LNCaP clone FGC (cell line): ENCODE measurements at regions not wholly inside any gene's neighbourhood (a gene's known extent, or its start where the extent isn't known, plus 50 kb on each side); places are given as distances from the start of the nearest gene placed in this dataset.

ENCODE experiments used
- DNase-seq: peaks from one replicate; pipeline ENCODE4 v3.0.0-alpha.2; 2011; ENCODE audit warnings: low read depth
- H3K4me3 ChIP-seq: 2 replicates; pipeline ENCODE4 v1.5.1; 2011; ENCODE audit warnings: mild to moderate bottlenecking, low read depth, low read length, control low read depth
- TF ChIP-seq, protein P1 (sequence below): IDR thresholded peaks from 2 replicates; pipeline ENCODE4 v1.5.1; 2012; ENCODE audit warnings: mild to moderate bottlenecking; ENCODE audit not compliant: control insufficient read depth, insufficient read depth; ENCODE audit errors: extremely low read depth

DNA sequence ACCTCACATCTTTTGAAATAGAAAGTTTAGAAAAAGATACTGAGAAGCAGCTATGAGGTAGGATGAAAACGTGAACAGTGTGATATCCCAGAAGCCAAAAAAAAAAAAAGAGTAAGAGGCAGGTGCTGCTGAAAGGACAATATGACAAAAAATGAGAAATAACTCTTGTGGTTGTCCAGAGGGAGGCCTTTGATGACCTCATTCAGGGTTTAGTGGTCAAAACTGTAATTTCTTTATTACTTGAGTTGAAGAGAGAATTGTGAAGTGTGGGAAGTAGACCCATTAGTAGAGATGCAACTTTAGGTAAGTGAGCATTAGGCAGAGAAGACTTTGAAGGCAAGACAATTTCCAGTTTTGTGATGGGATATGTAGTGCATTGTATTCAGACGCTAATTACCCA is 1306.3 kb upstream of the ACO1 start:
- no peak for DNase-seq
- no peak overlapping the region for H3K4me3 ChIP-seq
- TF ChIP-seq, protein P1, sequence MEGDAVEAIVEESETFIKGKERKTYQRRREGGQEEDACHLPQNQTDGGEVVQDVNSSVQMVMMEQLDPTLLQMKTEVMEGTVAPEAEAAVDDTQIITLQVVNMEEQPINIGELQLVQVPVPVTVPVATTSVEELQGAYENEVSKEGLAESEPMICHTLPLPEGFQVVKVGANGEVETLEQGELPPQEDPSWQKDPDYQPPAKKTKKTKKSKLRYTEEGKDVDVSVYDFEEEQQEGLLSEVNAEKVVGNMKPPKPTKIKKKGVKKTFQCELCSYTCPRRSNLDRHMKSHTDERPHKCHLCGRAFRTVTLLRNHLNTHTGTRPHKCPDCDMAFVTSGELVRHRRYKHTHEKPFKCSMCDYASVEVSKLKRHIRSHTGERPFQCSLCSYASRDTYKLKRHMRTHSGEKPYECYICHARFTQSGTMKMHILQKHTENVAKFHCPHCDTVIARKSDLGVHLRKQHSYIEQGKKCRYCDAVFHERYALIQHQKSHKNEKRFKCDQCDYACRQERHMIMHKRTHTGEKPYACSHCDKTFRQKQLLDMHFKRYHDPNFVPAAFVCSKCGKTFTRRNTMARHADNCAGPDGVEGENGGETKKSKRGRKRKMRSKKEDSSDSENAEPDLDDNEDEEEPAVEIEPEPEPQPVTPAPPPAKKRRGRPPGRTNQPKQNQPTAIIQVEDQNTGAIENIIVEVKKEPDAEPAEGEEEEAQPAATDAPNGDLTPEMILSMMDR: no peak

DNA sequence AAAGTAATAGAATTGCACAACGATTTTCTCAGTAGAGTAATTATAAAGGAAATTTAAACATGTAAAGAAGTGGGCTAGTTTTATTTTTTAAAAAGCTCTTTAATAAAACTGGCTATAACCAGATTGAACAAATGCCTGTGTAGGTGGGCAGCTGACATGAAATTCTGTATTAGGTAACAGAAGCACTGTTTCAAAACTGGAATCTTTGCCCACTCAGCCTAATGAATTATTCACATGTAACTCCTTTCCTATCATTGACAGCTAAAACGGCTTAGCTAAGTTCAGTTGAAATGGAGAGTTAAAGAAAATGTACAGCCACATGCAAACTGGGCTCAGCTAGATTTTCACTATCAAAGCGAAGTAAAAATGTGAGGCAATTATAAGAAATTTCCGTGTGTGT is 1300.1 kb upstream of the ACO1 start:
- DNase-seq: no peak
- H3K4me3 ChIP-seq: no peak overlapping the region
- TF ChIP-seq, protein P1: no peak

DNA sequence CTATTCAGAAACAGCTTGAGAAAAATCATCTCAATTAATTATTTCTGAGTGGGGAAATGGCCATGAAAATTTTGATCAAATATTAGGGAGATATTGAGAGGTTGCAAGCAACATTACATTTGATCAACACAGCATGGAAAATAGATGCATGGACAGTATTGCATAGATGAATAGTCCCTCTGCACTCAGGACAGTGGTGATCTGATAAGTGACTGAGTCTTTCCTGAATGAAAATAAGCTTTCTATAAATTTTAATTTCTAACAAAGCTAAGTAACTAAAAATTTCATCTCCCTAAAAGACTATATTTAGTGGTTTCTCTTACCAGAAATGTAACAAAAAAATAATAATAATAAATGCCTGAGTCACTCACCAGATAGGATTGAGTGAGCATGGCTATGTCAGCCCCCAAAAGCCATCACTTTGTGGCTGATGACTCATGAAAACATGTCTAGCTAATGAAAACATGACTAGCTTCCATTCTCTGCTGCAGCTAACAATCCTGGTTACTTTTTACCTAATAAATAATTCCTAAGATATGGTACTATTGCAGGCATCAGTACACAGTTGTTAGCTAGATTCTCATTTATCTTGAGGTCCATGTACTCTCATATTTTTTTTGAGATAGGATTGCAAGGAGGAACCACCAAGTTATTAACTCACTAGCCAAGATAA is 1294.8 kb upstream of the ACO1 start:
- DNase-seq: no peak
- H3K4me3 ChIP-seq: no peak overlapping the region
- TF ChIP-seq, protein P1: no peak

DNA sequence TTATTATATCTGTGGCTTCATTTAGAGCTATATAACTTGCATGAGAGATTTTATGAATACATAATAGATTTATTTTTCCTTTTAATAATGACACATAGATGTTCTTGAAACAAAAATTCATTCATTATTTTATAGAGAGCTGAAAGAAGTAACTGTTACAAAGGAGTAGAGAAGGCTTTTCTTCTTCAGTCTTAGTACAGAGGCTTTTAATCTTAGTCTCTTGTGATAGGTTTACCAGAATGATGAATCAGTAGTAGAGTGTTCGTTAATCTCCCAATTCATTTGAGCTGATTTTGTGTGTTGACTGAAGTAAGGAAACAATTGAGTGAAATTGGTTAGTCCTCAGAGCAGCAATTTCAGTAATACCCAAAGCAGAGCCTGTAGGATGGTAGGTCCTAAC is 1284.1 kb upstream of the ACO1 start:
- TF ChIP-seq, protein P1: no peak
- no peak for DNase-seq
- no peak overlapping the region for H3K4me3 ChIP-seq

DNA sequence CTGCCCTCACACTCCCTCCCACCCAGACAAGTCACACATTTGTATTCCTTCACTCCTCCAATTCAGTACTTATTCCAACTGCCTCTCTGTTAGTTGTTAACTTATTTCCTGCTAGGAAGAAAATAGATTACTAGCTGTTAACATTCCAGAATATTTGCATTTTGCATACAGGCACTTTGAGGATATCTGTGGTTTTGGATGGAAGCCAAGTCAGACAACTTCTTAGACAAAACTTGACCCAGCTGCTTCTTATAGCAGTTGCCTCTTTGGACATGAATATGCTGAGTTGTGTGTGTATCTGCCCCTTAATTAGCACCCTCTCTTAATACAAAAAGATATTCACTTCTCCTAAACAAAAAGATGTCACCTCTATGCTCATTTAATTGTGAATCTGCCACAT is 1280.6 kb upstream of the ACO1 start:
- no peak overlapping the region for H3K4me3 ChIP-seq
- TF ChIP-seq, protein P1: no peak
- no peak for DNase-seq

GRCh38 chr9:31104249-31104648 is 1280.2 kb upstream of the ACO1 start:
- no peak overlapping the region for H3K4me3 ChIP-seq
- no peak for DNase-seq
- TF ChIP-seq, protein P1: no peak

DNA sequence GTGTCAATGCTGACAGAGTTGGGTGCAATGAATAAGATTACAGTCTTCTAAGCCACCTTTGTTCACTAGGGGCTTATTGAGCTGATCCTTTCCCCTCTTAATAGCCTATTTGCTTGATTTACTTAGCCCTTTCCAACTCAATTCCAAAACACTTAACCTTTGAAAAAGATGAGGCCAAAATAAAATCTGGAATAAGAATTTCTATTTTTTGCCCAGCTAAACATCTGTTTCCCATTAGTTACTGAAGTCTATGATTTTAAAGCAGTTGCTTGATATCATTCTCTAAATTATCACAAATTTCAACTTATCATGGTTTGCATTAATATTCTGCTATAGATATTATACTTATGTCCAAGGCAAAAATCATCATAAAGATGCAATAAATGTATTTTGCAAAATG is 1272.0 kb upstream of the ACO1 start:
- TF ChIP-seq, protein P1: no peak
- no peak overlapping the region for H3K4me3 ChIP-seq
- no peak for DNase-seq
